Stimulated activated memory B cell treated with anti-CD40 and anti-IgM and Interleukin-4, amounts not matched to agents 10 μg/mL and 1 μg/mL and 100 μg/mL, for 72 hours (primary cell): ENCODE measurements at regions not wholly inside any gene's neighbourhood (a gene's known extent, or its start where the extent isn't known, plus 50 kb on each side); places are given as distances from the start of the nearest gene placed in this dataset.
"Not testable (repeated sequence)": the region's sequence is repeated elsewhere in the genome, so short reads cannot be mapped to it uniquely, and the experiment has no call there.

Experiments used
- ATAC-seq: fragments of 150-1000 bp; cut with Tn5 transposase; 2 replicates; pipeline ENCODE4 v1.10.0; 2021
- H3K27ac Mint-ChIP-seq: one replicate; pipeline ENCODE4 v1.8.0; 2022; ENCODE audit warnings: mild to moderate bottlenecking, mixed read lengths
- H3K27me3 Mint-ChIP-seq: one replicate; pipeline ENCODE4 v1.8.0; 2022; ENCODE audit warnings: mixed read lengths
- H3K36me3 Mint-ChIP-seq: one replicate; pipeline ENCODE4 v1.8.0; 2022; ENCODE audit warnings: mixed read lengths
- H3K4me1 Mint-ChIP-seq: one replicate; pipeline ENCODE4 v1.8.0; 2022; ENCODE audit warnings: mixed read lengths
- H3K4me3 Mint-ChIP-seq: one replicate; pipeline ENCODE4 v1.8.0; 2022; ENCODE audit warnings: mild to moderate bottlenecking, moderate library complexity, mixed read lengths
- H3K9me3 Mint-ChIP-seq: one replicate; pipeline ENCODE4 v1.8.0; 2022; ENCODE audit warnings: mixed read lengths

- no peak for ATAC-seq
- no peak overlapping the region for H3K4me3 Mint-ChIP-seq
These were observed 276.4 kb upstream of the SFSWAP start for GRCh38 chr12:131434208-131435125.

GRCh38 chr12:131436922-131437705, 273.8 kb upstream of the SFSWAP start:
- peaks cover 53% of the 10 kb centered on the region for H3K27me3 Mint-ChIP-seq
- no peak for ATAC-seq
- no peak overlapping the region for H3K4me3 Mint-ChIP-seq
- H3K27ac Mint-ChIP-seq: no peak overlapping the region
- peaks cover 8% of the 10 kb centered on the region for H3K9me3 Mint-ChIP-seq
- H3K4me1 Mint-ChIP-seq: peaks cover 7% of the 10 kb centered on the region
- no peaks in the 10 kb centered on the region for H3K36me3 Mint-ChIP-seq

More at GRCh38 chr12:131434208-131435125, 276.4 kb upstream of the SFSWAP start:
- H3K27ac Mint-ChIP-seq: no peak overlapping the region
- H3K36me3 Mint-ChIP-seq: no peaks in the 10 kb centered on the region
- H3K4me1 Mint-ChIP-seq: peaks cover 11% of the 10 kb centered on the region
- peaks cover 59% of the 10 kb centered on the region for H3K27me3 Mint-ChIP-seq
- H3K9me3 Mint-ChIP-seq: peaks cover 6% of the 10 kb centered on the region

GRCh38 chr12:131437706-131438492, 273.0 kb upstream of the SFSWAP start:
- no peak overlapping the region for H3K4me3 Mint-ChIP-seq
- no peak for ATAC-seq
- peaks cover 45% of the 10 kb centered on the region for H3K27me3 Mint-ChIP-seq
- H3K36me3 Mint-ChIP-seq: no peaks in the 10 kb centered on the region
- H3K27ac Mint-ChIP-seq: no peak overlapping the region
- no peaks in the 10 kb centered on the region for H3K4me1 Mint-ChIP-seq
- peaks cover 6% of the 10 kb centered on the region for H3K9me3 Mint-ChIP-seq

- H3K9me3 Mint-ChIP-seq, H3K27ac Mint-ChIP-seq, ATAC-seq, H3K4me1 Mint-ChIP-seq, H3K36me3 Mint-ChIP-seq, H3K4me3 Mint-ChIP-seq: not testable (repeated sequence)
- H3K27me3 Mint-ChIP-seq: peaks cover 45% of the 10 kb centered on the region
These were observed 272.4 kb upstream of the SFSWAP start for GRCh38 chr12:131438493-131438835.

- Mint-ChIP-seq H3K4me1 (no peaks in the 10 kb centered on the region), H3K9me3 (peaks cover 6% of the 10 kb centered on the region), H3K27me3 (peaks cover 45% of the 10 kb centered on the region), H3K36me3 (no peaks in the 10 kb centered on the region), H3K4me3 (no peak overlapping the region), H3K27ac (no peak overlapping the region)
- no peak for ATAC-seq
These were observed 272.0 kb upstream of the SFSWAP start for GRCh38 chr12:131438881-131439280.

GRCh38 chr12:131439752-131440151, 271.1 kb upstream of the SFSWAP start:
- not testable (repeated sequence) for H3K4me3 Mint-ChIP-seq, H3K4me1 Mint-ChIP-seq, H3K27ac Mint-ChIP-seq, H3K9me3 Mint-ChIP-seq, H3K36me3 Mint-ChIP-seq, ATAC-seq
- peaks cover 36% of the 10 kb centered on the region for H3K27me3 Mint-ChIP-seq

GRCh38 chr12:131440209-131441059, 270.5 kb upstream of the SFSWAP start:
- H3K4me1 Mint-ChIP-seq, H3K36me3 Mint-ChIP-seq, H3K4me3 Mint-ChIP-seq, H3K27ac Mint-ChIP-seq, H3K9me3 Mint-ChIP-seq: not testable (repeated sequence)
- peaks cover 31% of the 10 kb centered on the region for H3K27me3 Mint-ChIP-seq
- ATAC-seq: peak; percentile 13

GRCh38 chr12:131441060-131441396, 269.9 kb upstream of the SFSWAP start:
- H3K36me3 Mint-ChIP-seq: no peaks in the 10 kb centered on the region
- H3K9me3 Mint-ChIP-seq: peaks cover 4% of the 10 kb centered on the region
- H3K27me3 Mint-ChIP-seq: peaks cover 31% of the 10 kb centered on the region
- ATAC-seq: peak; percentile 21
- no peaks in the 10 kb centered on the region for H3K4me1 Mint-ChIP-seq
- no peak overlapping the region for H3K4me3 Mint-ChIP-seq
- H3K27ac Mint-ChIP-seq: no peak overlapping the region

GRCh38 chr12:131441638-131442336, 269.1 kb upstream of the SFSWAP start:
- peaks cover 23% of the 10 kb centered on the region for H3K27me3 Mint-ChIP-seq
- no peaks in the 10 kb centered on the region for H3K36me3 Mint-ChIP-seq
- peaks cover 4% of the 10 kb centered on the region for H3K9me3 Mint-ChIP-seq
- H3K27ac Mint-ChIP-seq: no peak overlapping the region
- no peak overlapping the region for H3K4me3 Mint-ChIP-seq
- no peak for ATAC-seq
- no peaks in the 10 kb centered on the region for H3K4me1 Mint-ChIP-seq

GRCh38 chr12:131442337-131442918, 268.5 kb upstream of the SFSWAP start:
- no peak for ATAC-seq
- H3K36me3 Mint-ChIP-seq: no peaks in the 10 kb centered on the region
- no peak overlapping the region for H3K27ac Mint-ChIP-seq
- H3K4me3 Mint-ChIP-seq: no peak overlapping the region
- peaks cover 4% of the 10 kb centered on the region for H3K9me3 Mint-ChIP-seq
- peaks cover 17% of the 10 kb centered on the region for H3K27me3 Mint-ChIP-seq
- no peaks in the 10 kb centered on the region for H3K4me1 Mint-ChIP-seq

- no peak overlapping the region for H3K4me3 Mint-ChIP-seq
- peaks cover 4% of the 10 kb centered on the region for H3K9me3 Mint-ChIP-seq
- no peak for ATAC-seq
- H3K4me1 Mint-ChIP-seq: no peaks in the 10 kb centered on the region
- H3K36me3 Mint-ChIP-seq: no peaks in the 10 kb centered on the region
- no peak overlapping the region for H3K27ac Mint-ChIP-seq
- peaks cover 20% of the 10 kb centered on the region for H3K27me3 Mint-ChIP-seq
These were observed 267.6 kb upstream of the SFSWAP start for GRCh38 chr12:131443019-131444000.

- no peak overlapping the region for H3K27ac Mint-ChIP-seq
- H3K4me1 Mint-ChIP-seq: no peaks in the 10 kb centered on the region
- peaks cover 4% of the 10 kb centered on the region for H3K9me3 Mint-ChIP-seq
- ATAC-seq: peak; percentile 17
- H3K4me3 Mint-ChIP-seq: no peak overlapping the region
- H3K36me3 Mint-ChIP-seq: no peaks in the 10 kb centered on the region
- H3K27me3 Mint-ChIP-seq: peaks cover 15% of the 10 kb centered on the region
These were observed 266.4 kb upstream of the SFSWAP start for GRCh38 chr12:131444220-131445164.
